SU-DHL-6 (cell line): ENCODE measurements at regions not wholly inside any gene's neighbourhood (a gene's known extent, or its start where the extent isn't known, plus 50 kb on each side); places are given as distances from the start of the nearest gene placed in this dataset.
"Not testable (repeated sequence)": the region's sequence is repeated elsewhere in the genome, so short reads cannot be mapped to it uniquely, and the experiment has no call there.

ENCODE experiments used
- H2AFZ ChIP-seq: fragments of 200-600 bp; sonication (generic); 2 replicates; pipeline ENCODE4 v1.6.1; 2014; ENCODE audit warnings: low read depth, mild to moderate bottlenecking, moderate library complexity, mixed read lengths, antibody characterized with exemption, low read length; ENCODE audit not compliant: severe bottlenecking
- H3F3A ChIP-seq: fragments of 200-600 bp; shearing (Covaris generic); 2 replicates; pipeline ENCODE4 v1.6.0; 2016; ENCODE audit warnings: antibody characterized with exemption, mild to moderate bottlenecking; ENCODE audit not compliant: insufficient read depth
- H3K27ac ChIP-seq: fragments of 200-600 bp; sonication (generic); 2 replicates; pipeline ENCODE4 v1.5.1; 2016; ENCODE audit warnings: low read depth, mild to moderate bottlenecking, low read length, moderate library complexity, mixed read lengths
- H3K27me3 ChIP-seq: fragments of 200-600 bp; sonication (generic), shearing (Covaris generic); 2 replicates; pipeline ENCODE4 v1.6.0; 2014; ENCODE audit warnings: mild to moderate bottlenecking, low read length
- H3K36me3 ChIP-seq: fragments of 200-600 bp; sonication (generic); 2 replicates; pipeline ENCODE4 v1.6.1; 2014; ENCODE audit warnings: mild to moderate bottlenecking, low read length, mixed read lengths
- H3K4me2 ChIP-seq: fragments of 300-600, 200-600 bp; shearing (Covaris generic), sonication (generic); 2 replicates; pipeline ENCODE4 v1.6.0; 2014; ENCODE audit warnings: low read length, low read depth, mild to moderate bottlenecking; ENCODE audit not compliant: poor library complexity, severe bottlenecking
- H3K4me3 ChIP-seq: fragments of 200-600 bp; sonication (generic); 2 replicates; pipeline ENCODE4 v1.5.1; 2014; ENCODE audit warnings: antibody characterized with exemption, low read length, mild to moderate bottlenecking, mixed read lengths; ENCODE audit not compliant: insufficient read depth, poor library complexity, severe bottlenecking
- H3K79me2 ChIP-seq: fragments of 200-600 bp; sonication (generic); 2 replicates; pipeline ENCODE4 v1.6.1; 2014; ENCODE audit warnings: mild to moderate bottlenecking, low read length, moderate library complexity; ENCODE audit not compliant: insufficient read depth
- H3K9ac ChIP-seq: fragments of 200-600 bp; sonication (generic); 2 replicates; pipeline ENCODE4 v1.7.0; 2014; ENCODE audit warnings: mild to moderate bottlenecking, low read length
- H3K9me2 ChIP-seq: fragments of 200-600 bp; sonication (generic); replicated peaks from 2 replicates; pipeline ENCODE4 v1.6.1; 2014; ENCODE audit warnings: low read length; ENCODE audit not compliant: insufficient read depth
- H3K9me3 ChIP-seq: fragments of 200-600 bp; sonication (generic); 2 replicates; pipeline ENCODE4 v1.6.1; 2014; ENCODE audit warnings: low read length, mixed read lengths; ENCODE audit not compliant: insufficient read depth
- H4K20me1 ChIP-seq: fragments of 200-600 bp; sonication (generic); 2 replicates; pipeline ENCODE4 v1.6.1; 2014; ENCODE audit warnings: low read depth, mild to moderate bottlenecking, antibody characterized with exemption, low read length, moderate library complexity, mixed read lengths
- EZH2phosphoT487 ChIP-seq: fragments of 200-600 bp; sonication (generic), shearing (Covaris generic); conservative IDR thresholded peaks from 2 replicates; pipeline ENCODE4 v1.6.1; 2018; ENCODE audit warnings: mild to moderate bottlenecking, antibody characterized with exemption, low read length, moderate library complexity, mixed read lengths
- TF ChIP-seq, protein P1 (sequence below): fragments of 200-600 bp; sonication (generic); IDR thresholded peaks from one replicate; pipeline ENCODE4 v1.5.1; 2017; ENCODE audit warnings: antibody characterized with exemption, mild to moderate bottlenecking, low read length, moderate library complexity; ENCODE audit not compliant: insufficient read depth, poor library complexity, severe bottlenecking

DNA sequence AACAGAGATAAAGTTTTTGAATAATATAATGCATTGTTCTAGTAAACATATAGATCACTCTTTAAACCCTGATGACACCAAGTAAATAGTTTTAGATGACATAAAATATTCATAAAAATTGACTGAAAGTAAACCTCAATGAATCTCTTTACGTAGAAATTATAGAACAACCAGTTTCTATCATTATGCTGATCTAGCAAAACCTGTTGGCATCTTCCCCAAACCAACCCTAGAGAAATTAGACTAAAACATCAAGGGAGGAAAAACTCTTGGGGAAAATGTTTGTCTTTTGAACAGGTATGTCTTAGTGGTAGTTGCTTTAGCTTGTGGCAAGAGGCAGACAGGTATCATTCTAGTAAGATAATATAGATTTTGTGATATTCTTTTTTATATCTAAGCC is 747.0 kb upstream of the CDH6 start:
- no peak overlapping the region for H3K27ac ChIP-seq
- no peaks in the 10 kb centered on the region for H3K79me2 ChIP-seq

DNA sequence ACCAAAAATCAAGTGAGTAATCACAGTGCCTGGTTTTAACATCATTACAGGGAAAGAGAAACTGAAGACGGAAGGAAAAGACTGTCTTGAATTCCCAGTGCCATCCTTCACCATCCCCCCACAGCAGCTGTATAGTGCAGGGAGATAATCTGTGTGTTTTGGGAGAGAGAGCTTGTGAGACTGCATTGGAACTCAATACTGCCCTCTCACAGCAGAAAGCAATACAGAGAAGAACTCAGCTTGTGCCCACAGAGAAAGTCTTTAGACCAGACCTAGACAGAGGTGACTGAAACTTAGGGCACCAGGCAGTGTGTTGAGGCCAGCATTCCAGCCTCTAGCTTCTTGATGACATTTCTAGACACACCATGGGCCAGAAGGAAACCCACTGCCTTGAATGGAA is 754.7 kb upstream of the CDH6 start:
- H3K4me2 ChIP-seq, result no peak overlapping the region
- H4K20me1 ChIP-seq, result no peaks in the 10 kb centered on the region
- H3K9me2 ChIP-seq, result no peaks in the 10 kb centered on the region
- no peaks in the 10 kb centered on the region for H3F3A ChIP-seq
- no peak overlapping the region for H2AFZ ChIP-seq
- H3K27ac ChIP-seq, result no peak overlapping the region
- no peaks in the 10 kb centered on the region for H3K27me3 ChIP-seq
- H3K9me3 ChIP-seq, result no peaks in the 10 kb centered on the region
- no peaks in the 10 kb centered on the region for H3K79me2 ChIP-seq
- TF ChIP-seq EZH2phosphoT487, result no peak
- TF ChIP-seq, protein P1, sequence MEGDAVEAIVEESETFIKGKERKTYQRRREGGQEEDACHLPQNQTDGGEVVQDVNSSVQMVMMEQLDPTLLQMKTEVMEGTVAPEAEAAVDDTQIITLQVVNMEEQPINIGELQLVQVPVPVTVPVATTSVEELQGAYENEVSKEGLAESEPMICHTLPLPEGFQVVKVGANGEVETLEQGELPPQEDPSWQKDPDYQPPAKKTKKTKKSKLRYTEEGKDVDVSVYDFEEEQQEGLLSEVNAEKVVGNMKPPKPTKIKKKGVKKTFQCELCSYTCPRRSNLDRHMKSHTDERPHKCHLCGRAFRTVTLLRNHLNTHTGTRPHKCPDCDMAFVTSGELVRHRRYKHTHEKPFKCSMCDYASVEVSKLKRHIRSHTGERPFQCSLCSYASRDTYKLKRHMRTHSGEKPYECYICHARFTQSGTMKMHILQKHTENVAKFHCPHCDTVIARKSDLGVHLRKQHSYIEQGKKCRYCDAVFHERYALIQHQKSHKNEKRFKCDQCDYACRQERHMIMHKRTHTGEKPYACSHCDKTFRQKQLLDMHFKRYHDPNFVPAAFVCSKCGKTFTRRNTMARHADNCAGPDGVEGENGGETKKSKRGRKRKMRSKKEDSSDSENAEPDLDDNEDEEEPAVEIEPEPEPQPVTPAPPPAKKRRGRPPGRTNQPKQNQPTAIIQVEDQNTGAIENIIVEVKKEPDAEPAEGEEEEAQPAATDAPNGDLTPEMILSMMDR, result no peak
- H3K9ac ChIP-seq, result no peak overlapping the region
- H3K4me3 ChIP-seq, result no peak overlapping the region
- H3K36me3 ChIP-seq, result no peaks in the 10 kb centered on the region

More for the DNA sequence above, 747.0 kb upstream of the CDH6 start:
- Histone ChIP-seq H3F3A (no peaks in the 10 kb centered on the region), H3K9me2 (no peaks in the 10 kb centered on the region), H4K20me1 (no peaks in the 10 kb centered on the region), H3K27me3 (no peaks in the 10 kb centered on the region), H3K36me3 (no peaks in the 10 kb centered on the region), H3K9me3 (no peaks in the 10 kb centered on the region), H3K4me2 (no peak overlapping the region), H3K9ac (no peak overlapping the region), H3K4me3 (no peak overlapping the region), H2AFZ (no peak overlapping the region)
- TF ChIP-seq, protein P1, result no peak
- TF ChIP-seq EZH2phosphoT487, result no peak

DNA sequence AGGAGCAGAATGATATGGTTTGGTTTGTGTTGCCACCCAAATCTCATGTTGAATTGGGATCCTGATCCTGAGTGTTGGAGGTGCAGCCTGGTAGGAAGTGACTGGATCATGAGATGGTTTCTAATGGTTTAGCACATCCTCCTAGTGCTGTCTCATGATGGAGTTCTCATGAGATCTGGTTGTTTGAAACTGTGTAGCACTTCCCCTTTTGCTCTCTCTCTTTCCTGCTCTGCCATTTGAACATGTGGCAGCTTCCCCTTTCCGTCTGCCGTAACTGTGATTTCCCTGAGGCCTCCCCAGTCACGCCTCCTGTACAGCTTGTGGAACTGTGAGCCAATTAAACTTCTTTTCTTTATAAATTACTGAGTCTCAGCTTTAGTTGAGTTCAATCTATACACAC is 756.8 kb upstream of the CDH6 start:
- Histone ChIP-seq H3K4me3 (no peak overlapping the region), H3K79me2 (no peaks in the 10 kb centered on the region), H3K36me3 (no peaks in the 10 kb centered on the region), H3K9ac (no peak overlapping the region), H2AFZ (no peak overlapping the region), H3K27ac (no peak overlapping the region), H3K4me2 (no peak overlapping the region), H3K9me2 (no peaks in the 10 kb centered on the region), H3F3A (no peaks in the 10 kb centered on the region), H3K27me3 (no peaks in the 10 kb centered on the region), H4K20me1 (no peaks in the 10 kb centered on the region), H3K9me3 (no peaks in the 10 kb centered on the region)
- TF ChIP-seq EZH2phosphoT487, result no peak
- TF ChIP-seq, protein P1, result no peak

DNA sequence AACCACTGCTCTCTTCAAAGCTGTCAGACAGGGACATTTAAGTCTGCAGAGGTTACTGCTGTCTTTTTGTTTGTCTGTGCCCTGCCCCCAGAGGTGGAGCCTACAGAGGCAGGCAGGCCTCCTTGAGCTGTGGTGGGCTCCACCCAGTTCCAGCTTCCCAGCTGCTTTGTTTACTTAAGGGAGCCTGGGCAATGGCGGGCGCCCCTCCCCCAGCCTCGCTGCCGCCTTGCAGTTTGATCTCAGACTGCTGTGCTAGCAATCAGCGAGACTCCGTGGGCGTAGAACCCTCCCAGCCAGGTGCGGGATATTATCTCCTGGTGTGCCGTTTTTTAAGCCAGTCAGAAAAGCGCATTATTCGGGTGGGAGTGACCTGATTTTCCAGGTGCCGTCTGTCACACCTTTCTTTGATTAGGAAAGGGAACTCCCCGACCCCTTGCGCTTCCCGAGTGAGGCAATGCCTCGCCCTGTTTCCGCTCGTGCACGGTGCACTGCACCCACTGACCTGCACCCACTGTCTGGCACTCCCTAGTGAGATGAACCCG is 764.5 kb upstream of the CDH6 start:
- H3F3A ChIP-seq, H2AFZ ChIP-seq, H3K9ac ChIP-seq: not testable (repeated sequence)

More for the DNA sequence above, 764.5 kb upstream of the CDH6 start:
- H3K4me3 ChIP-seq, H3K4me2 ChIP-seq, H3K9me3 ChIP-seq, H3K9me2 ChIP-seq, H3K27me3 ChIP-seq, H3K79me2 ChIP-seq, H4K20me1 ChIP-seq, H3K27ac ChIP-seq, H3K36me3 ChIP-seq: not testable (repeated sequence)
